HEK293T (cell line): ENCODE measurements at regions not wholly inside any gene's neighbourhood (a gene's known extent, or its start where the extent isn't known, plus 50 kb on each side); places are given as distances from the start of the nearest gene placed in this dataset.

ENCODE experiments used
- CTCF ChIA-PET: fragments of 350-600 bp; formaldehyde crosslinking; extraction: SDS; loops from one replicate; lab custom pipeline; 2021; ENCODE audit warnings: antibody characterized with exemption, inconsistent platforms; lab: Yijun Ruan, JAX
- POLR2A ChIA-PET: fragments of 350-600 bp; formaldehyde crosslinking; extraction: SDS; loops from one replicate; lab custom pipeline; 2020; ENCODE audit warnings: antibody characterized with exemption, inconsistent platforms; lab: Yijun Ruan, JAX
- DNase-seq: peaks from one replicate; pipeline ENCODE4 v3.0.0; 2012; ENCODE audit warnings: mixed read lengths; ENCODE audit errors: extremely low spot score
- ARNT ChIP-seq: fragments of 450-650 bp; IDR thresholded peaks from 2 replicates; pipeline ENCODE4 v1.6.1; 2017; ENCODE audit warnings: mild to moderate bottlenecking
- BHLHE40 ChIP-seq: fragments of 450-650 bp; IDR thresholded peaks from 2 replicates; pipeline ENCODE4 v1.6.1; 2016; ENCODE audit warnings: mild to moderate bottlenecking, moderate library complexity, borderline replicate concordance
- CTBP1 ChIP-seq: fragments of 450-650 bp; IDR thresholded peaks from 2 replicates; pipeline ENCODE4 v1.6.1; 2016; ENCODE audit warnings: borderline replicate concordance
- ELF4 ChIP-seq: fragments of 450-650 bp; IDR thresholded peaks from 2 replicates; pipeline ENCODE4 v1.6.1; 2017; ENCODE audit warnings: antibody characterized with exemption
- FOXA1 ChIP-seq: fragments of 450-650 bp; IDR thresholded peaks from 2 replicates; pipeline ENCODE4 v1.6.1; 2016; ENCODE audit warnings: mild to moderate bottlenecking
- FOXK2 ChIP-seq: fragments of 450-650 bp; IDR thresholded peaks from 2 replicates; pipeline ENCODE4 v1.6.1; 2016; ENCODE audit warnings: mild to moderate bottlenecking
- FOXM1 ChIP-seq: fragments of 450-650 bp; IDR thresholded peaks from 2 replicates; pipeline ENCODE4 v1.6.1; 2017; ENCODE audit warnings: mild to moderate bottlenecking, borderline replicate concordance
- HDGF ChIP-seq: fragments of 450-650 bp; IDR thresholded peaks from 2 replicates; pipeline ENCODE4 v1.6.1; 2017; ENCODE audit warnings: antibody characterized with exemption, borderline replicate concordance
- L3MBTL2 ChIP-seq: fragments of 450-650 bp; conservative IDR thresholded peaks from 2 replicates; pipeline ENCODE4 v1.6.1; 2016; ENCODE audit warnings: mild to moderate bottlenecking
- LEF1 ChIP-seq: fragments of 450-650 bp; IDR thresholded peaks from 2 replicates; pipeline ENCODE4 v1.6.1; 2017; ENCODE audit warnings: mild to moderate bottlenecking, borderline replicate concordance
- NFRKB ChIP-seq: fragments of 450-650 bp; IDR thresholded peaks from 2 replicates; pipeline ENCODE4 v1.6.1; 2016; ENCODE audit warnings: mild to moderate bottlenecking, moderate library complexity
- SP1 ChIP-seq: fragments of 450-650 bp; IDR thresholded peaks from 2 replicates; pipeline ENCODE4 v1.6.1; 2017
- SUZ12 ChIP-seq: fragments of 450-650 bp; IDR thresholded peaks from 2 replicates; pipeline ENCODE4 v1.6.1; 2016; ENCODE audit warnings: mild to moderate bottlenecking
- TARDBP ChIP-seq: fragments of 450-650 bp; IDR thresholded peaks from 2 replicates; pipeline ENCODE4 v1.6.1; 2016
- ZNF384 ChIP-seq: fragments of 450-650 bp; IDR thresholded peaks from 2 replicates; pipeline ENCODE4 v1.6.1; 2016
- TF ChIP-seq, protein P1 (sequence below): fragments of 450-650 bp; IDR thresholded peaks from 2 replicates; pipeline ENCODE4 v1.6.1; 2016

- POLR2A ChIA-PET, result no interaction called here
- DNase-seq, result peak; percentile 10
- no peak for TF ChIP-seq FOXK2
- TF ChIP-seq, protein P1, sequence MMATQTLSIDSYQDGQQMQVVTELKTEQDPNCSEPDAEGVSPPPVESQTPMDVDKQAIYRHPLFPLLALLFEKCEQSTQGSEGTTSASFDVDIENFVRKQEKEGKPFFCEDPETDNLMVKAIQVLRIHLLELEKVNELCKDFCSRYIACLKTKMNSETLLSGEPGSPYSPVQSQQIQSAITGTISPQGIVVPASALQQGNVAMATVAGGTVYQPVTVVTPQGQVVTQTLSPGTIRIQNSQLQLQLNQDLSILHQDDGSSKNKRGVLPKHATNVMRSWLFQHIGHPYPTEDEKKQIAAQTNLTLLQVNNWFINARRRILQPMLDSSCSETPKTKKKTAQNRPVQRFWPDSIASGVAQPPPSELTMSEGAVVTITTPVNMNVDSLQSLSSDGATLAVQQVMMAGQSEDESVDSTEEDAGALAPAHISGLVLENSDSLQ, result no peak
- CTCF ChIA-PET, result interaction anchor here (0.5 to 1.2 kb wide), 6 partner anchors 67 to 165 kb away, joined by 3 to 10 read pairs (median 4); no protein-coding TSS in a partner anchor
Observed at GRCh38 chr9:12884736-12885395, 110.0 kb downstream of the LURAP1L start.

- no peak for DNase-seq
- ChIA-PET POLR2A (no interaction called here), CTCF (no interaction called here)
- no peak for TF ChIP-seq ZNF384
- no peak for TF ChIP-seq FOXK2
- no peak for TF ChIP-seq CTBP1
- no peak for TF ChIP-seq NFRKB
- TF ChIP-seq TARDBP, result no peak
- no peak for TF ChIP-seq L3MBTL2
- TF ChIP-seq, protein P1, result no peak
- no peak for TF ChIP-seq LEF1
- TF ChIP-seq ARNT, result no peak
- TF ChIP-seq SP1, result no peak
- no peak for TF ChIP-seq SUZ12
- no peak for TF ChIP-seq FOXM1
- no peak for TF ChIP-seq BHLHE40
- no peak for TF ChIP-seq FOXA1
- TF ChIP-seq HDGF, result no peak
- no peak for TF ChIP-seq ELF4
Observed at GRCh38 chr9:12889402-12890106, 114.7 kb downstream of the LURAP1L start.

DNA sequence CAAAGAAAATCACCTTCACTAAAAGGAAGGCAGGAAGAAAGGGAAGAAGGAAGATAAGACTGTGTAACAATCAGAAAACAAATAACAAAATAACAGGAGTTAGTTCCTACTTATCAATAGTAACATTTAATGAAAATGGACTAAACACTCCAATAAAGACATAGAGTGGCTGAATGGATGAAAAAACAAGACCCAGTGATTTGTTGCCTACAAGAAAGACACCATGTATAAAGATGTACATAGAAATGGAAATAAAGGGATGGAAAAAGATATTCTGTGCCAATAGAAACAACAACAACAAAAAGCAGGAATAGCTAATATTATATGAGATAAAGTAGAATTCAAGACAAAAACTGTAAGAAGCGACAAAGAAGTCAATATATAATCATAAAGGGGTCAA, 116.8 kb downstream of the LURAP1L start:
- no peak for TF ChIP-seq SUZ12
- no peak for TF ChIP-seq FOXK2
- no peak for TF ChIP-seq L3MBTL2
- TF ChIP-seq HDGF, result no peak
- no peak for TF ChIP-seq SP1
- no peak for TF ChIP-seq FOXM1
- no peak for TF ChIP-seq ARNT
- no peak for TF ChIP-seq ELF4
- no peak for TF ChIP-seq NFRKB
- no peak for TF ChIP-seq BHLHE40
- CTCF ChIA-PET, result no interaction called here
- no peak for DNase-seq
- POLR2A ChIA-PET, result no interaction called here

DNA sequence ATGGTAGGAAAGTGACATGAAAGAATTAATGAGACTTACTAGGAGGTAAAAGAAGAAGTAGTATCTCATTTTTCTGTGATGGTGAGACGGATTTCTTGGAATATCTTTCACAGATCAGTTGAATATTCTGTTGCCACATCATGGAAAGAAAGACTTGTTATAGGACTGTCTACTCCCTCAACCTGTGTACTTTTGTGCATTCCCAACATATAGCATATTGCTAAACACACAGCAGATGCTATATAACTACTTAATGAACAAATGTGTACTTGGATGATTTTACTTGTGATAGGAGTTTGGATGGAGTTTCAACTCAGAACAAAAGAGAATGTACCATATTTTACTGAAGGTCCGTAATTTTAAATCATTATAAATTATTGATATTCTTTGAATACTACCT, 128.5 kb downstream of the LURAP1L start:
- POLR2A ChIA-PET, result no interaction called here
- CTCF ChIA-PET, result no interaction called here
- TF ChIP-seq FOXA1 (no peak), BHLHE40 (no peak), L3MBTL2 (no peak), SUZ12 (no peak), HDGF (no peak), FOXM1 (no peak), FOXK2 (no peak), ELF4 (no peak), LEF1 (no peak), ZNF384 (no peak), SP1 (no peak), ARNT (no peak), CTBP1 (no peak)
- TF ChIP-seq, protein P1, result no peak
- no peak for DNase-seq

GRCh38 chr9:12904261-12905000, 129.6 kb downstream of the LURAP1L start:
- POLR2A ChIA-PET, result no interaction called here
- TF ChIP-seq, protein P1, result no peak
- TF ChIP-seq ZNF384 (no peak), SUZ12 (no peak)
- no peak for DNase-seq
- CTCF ChIA-PET, result no interaction called here
